Heart left ventricle (tissue), 13 donors: ENCODE measurements at regions not wholly inside any gene's neighbourhood (a gene's known extent, or its start where the extent isn't known, plus 50 kb on each side); places are given as distances from the start of the nearest gene placed in this dataset.

Experiments used
- POLR2A ChIP-seq, 2 donors: fragments of 450-650 bp; IDR thresholded peaks; one replicate each; pipeline ENCODE4 v1.6.1; 2017; ENCODE audit warnings: antibody characterized with exemption in 2 of 2, mild to moderate bottlenecking in 2 of 2, moderate library complexity in 2 of 2
- TF ChIP-seq, protein P1 (sequence below), 12 donors: fragments of 200-600 bp; sonication (generic) in 4 of 12; IDR thresholded peaks; one replicate each; pipeline versions ENCODE4 v1.5.0 to v1.8.0; 2018 to 2022; ENCODE audit warnings: antibody characterized with exemption in 12 of 12, mild to moderate bottlenecking in 5 of 12
- donor health status: ischemic (EF 13 %, LVEDD 7.1; RV severe dilation, severe dysfunction).
- donor health status: DM: no; HTN: yes; CAD: no.
- donor health status: DM: no; HTN: no; CAD: no.
- donor health status: ischemic (EF 25% LVEDD 6.9; RV normal size, moderate dysfunction).
- donor health status: ischemic (EF 25% LVEDD 5.7; RV mildly dilated, moderate dysfunction).
- donor health status: ischemic (EF 35%, LVEDD 5.7; RV mildly dilated, moderate dysfunction).
- donor health status: nonischemic (EF 11% LVEDD 7.7; RV severe dilation, severe dysfunction).
- donor health status: DM: yes; HTN: yes; CAD: no.
- donor health status: PGD.
- donor health status: ischemic (EF 29% LVEDD 5.4; RV normal size, mild dysfunction).
- donor health status: nonischemic (EF 23%, LVEDD 6.1; RV moderate dilation, normal function).

DNA sequence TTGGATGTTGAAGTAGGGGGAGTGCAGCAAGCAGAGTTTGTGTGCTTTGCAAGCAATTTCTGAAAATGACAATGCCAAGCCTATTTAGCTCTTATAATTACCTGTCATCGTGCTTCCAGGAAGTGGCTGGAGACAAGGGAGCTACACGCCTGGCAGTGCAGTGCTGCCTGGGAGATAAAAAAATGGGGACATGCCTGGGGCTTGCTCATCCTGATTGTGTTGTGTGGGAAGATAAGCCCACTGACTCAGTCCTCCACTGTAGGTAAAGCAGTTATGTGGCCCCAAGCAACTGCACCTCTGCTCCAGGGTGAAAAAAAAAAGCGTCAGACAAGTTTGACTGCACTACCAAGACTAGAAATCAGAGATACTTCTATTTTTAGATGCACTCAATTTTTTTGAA, 396.9 kb upstream of the NXPH2 start:
- TF ChIP-seq, protein P1, sequence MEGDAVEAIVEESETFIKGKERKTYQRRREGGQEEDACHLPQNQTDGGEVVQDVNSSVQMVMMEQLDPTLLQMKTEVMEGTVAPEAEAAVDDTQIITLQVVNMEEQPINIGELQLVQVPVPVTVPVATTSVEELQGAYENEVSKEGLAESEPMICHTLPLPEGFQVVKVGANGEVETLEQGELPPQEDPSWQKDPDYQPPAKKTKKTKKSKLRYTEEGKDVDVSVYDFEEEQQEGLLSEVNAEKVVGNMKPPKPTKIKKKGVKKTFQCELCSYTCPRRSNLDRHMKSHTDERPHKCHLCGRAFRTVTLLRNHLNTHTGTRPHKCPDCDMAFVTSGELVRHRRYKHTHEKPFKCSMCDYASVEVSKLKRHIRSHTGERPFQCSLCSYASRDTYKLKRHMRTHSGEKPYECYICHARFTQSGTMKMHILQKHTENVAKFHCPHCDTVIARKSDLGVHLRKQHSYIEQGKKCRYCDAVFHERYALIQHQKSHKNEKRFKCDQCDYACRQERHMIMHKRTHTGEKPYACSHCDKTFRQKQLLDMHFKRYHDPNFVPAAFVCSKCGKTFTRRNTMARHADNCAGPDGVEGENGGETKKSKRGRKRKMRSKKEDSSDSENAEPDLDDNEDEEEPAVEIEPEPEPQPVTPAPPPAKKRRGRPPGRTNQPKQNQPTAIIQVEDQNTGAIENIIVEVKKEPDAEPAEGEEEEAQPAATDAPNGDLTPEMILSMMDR (IDR thresholded peaks at IDR 0.05), result no peak
- TF ChIP-seq POLR2A (IDR thresholded peaks at IDR 0.05), result no peak
